COLO668 (cell line): ENCODE measurements at regions not wholly inside any gene's neighbourhood (a gene's known extent, or its start where the extent isn't known, plus 50 kb on each side); places are given as distances from the start of the nearest gene placed in this dataset.

ENCODE experiments used
- DNase-seq: peaks from one replicate; lab custom pipeline; 2025; ENCODE audit not compliant: unreplicated experiment; lab: John Stamatoyannopoulos, UW

DNA sequence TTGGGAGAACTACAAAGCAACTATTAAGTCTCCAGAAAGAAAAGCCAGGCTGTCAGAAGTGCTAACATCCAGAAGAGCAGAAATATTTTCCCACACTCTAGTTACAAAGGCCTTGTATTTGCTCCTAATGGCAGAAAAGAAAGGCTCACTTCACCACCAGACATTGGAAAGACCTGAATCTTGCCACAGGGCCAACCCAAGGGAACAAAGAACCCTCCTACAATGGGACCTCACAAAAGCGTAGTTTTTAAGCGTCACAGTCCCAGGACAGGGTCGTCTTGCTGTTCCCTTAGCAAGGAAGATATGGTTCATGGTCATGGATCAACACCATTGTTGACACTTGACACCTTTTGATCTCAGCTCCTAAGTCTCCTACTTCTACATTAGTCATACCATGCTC is 119.1 kb downstream of the RPS29 start:
- no peak for DNase-seq

DNA sequence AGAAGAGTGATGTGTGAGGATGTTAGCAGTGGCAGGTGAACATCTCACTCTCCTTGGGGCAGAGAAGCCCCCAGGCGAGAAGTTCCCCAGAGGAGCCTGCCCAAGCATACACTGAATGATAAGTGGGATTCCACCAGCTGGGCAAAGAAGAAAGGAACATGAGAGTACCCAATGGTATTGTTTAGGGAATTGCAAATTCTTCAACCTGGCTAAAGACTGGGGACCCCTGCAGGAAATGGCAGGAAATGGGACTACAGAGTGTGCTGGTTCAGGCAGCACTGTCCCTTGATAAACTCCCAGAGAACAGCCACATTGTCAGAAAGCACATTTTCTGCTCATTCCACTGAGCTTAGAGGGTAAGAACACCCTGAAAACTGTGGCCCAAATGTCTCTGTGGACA is 121.3 kb downstream of the RPS29 start:
- DNase-seq = no peak

DNA sequence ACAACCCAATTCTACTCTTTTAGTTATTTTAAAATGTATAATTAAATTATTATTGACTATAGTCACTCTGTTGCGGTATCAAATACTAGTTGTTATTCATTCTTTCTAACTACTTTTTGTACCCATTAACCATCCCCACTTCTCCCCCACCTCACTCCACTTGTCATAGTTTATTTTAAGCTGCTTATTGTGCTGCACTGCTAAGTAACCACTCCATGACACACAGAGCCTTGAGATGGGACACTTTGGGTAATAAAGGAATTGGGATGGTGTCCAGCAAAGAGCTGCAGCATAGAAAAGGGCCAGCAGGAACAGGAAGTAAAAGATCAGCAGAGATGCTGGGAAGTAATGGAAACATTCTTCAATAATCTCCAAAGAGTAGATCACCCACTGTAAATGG is 123.0 kb downstream of the RPS29 start:
- no peak for DNase-seq

DNA sequence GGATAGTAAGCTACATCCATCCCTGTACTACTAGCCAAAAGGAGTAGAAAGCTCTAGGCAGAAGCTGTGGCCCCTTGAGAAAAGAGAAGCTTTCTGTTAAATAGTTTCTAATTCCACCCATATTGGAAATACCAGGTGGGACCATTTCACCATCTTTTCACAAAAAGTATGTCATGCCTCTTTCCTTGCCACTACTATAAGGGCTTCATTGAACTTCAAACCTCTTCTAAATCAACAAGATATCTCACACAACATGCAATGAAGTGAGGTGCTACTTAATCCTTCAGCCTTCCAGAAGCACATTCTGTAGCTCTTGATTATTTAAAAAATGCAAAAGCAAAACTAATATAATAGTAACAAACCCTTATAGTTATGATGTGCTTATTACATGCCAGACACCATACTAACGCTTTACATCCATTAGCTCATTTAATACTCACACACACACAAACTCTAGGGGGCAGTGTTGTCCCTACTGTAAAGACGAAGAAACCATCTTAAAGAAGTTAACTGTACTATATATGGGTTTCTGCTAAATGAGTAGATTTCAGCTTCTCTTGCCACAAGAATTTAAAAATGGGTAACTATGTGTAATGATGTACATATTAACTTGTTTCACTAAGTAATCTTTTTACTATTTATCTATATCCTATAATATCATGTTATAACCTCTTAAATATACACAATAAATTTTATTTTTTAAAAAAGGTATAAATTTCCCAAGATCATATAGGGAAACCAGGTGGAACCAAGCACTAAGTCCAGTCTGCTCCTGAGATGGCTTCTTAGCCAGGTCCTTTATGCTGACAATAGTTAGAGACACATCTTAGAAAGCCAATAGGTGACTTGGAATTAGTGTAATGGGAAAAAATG is 124.4 kb downstream of the RPS29 start:
- peak; percentile 55 for DNase-seq

DNA sequence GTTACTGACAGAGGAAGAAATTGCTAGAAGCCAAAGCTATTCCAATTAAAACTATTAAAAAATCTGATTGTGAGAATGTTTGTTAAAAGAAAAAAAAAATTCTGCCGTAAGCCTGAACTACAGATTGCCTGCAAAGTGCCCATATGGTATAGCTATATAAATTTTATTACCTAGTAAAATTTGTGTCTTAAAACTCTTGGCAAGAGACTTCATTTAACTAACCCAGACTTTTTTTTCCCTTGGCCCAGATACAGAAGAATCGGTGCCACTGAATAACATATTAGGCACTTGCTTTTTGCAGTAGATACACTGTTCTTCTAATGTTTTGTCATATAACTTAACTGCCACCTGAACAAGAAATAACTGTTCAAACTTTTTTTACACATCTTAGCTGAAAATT is 125.5 kb downstream of the RPS29 start:
- no peak for DNase-seq

DNA sequence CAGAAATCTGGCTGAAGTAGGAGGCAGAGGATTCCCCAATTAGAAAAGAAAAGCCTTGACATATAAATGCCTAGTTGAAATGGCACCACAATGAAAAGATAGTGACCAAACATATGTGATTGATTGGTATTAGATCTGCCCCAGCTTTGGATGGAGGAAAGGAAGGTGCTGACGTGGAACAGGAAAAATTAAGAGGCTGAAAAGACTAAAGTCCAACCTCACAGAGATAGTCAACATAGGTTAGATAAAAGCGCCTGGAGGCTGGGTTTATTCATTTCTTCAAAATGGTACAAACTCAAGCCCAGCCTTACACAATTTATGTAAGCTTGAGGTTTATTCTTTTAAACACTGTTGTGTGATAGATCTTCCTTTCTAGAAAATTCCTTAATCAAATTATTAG is 129.6 kb downstream of the RPS29 start:
- DNase-seq = no peak

DNA sequence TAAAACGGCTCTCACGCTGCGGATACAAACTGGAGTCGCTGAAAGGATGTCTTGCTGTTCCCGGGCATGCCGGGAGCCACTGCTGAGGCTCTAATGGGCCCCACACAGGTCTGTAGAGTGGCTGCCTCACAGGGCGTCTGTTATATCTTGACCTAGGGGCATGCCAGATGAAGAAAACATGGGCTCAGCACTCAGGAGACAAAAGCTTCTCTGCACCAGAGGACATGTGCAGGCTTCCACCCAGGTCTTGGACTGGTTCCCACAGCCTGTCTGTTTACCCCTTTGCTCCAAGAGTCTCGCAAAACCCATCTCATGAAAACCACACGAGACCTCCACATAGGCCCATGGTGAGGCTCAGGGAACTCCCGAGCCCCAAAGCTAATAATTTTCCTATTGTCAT is 134.2 kb downstream of the RPS29 start:
- no peak for DNase-seq

DNA sequence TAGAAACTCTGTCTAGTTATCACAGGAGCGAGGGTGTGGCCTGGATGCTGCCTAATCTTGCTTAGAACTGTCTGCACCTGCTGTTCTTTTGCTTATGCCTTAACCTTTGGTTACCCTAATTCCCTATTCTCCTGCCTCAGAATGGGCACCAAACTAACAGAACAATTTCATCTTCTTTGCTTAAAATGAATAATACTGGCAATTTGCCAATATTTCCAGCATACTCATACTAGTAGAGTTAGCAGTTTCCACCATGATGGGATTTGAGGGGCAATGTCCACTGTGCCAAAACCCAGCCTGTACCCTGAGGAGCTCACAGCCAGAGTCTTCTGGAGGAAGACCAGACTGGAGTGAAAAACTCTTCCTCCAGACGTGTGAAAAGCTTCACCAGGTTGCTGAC is 136.4 kb downstream of the RPS29 start:
- no peak for DNase-seq

DNA sequence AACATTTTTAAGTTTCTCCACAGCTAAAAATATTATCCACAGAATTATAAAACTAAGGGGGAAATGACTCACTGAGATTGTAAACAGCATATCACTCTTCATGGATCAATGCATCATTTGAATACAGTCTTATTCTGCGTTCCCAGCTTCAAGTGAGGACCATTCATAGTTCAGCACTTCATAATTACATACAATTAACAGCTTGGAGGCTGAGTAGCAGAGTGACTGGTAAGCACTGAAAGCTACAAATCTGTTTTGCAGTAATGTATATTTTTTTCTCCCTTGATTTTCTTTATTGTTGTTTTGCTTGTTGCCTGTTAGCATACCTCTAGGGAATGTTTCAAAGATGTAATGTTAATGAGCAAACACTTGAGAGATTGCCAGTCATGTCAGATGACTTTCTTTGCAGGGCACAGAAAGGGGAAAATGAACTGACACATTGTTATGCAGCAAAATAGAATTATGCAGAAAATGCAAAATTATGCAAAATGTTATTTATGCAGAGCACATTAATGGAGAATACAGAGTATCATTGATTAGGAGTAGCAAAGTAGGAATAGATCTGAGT is 138.6 kb downstream of the RPS29 start:
- DNase-seq = no peak

DNA sequence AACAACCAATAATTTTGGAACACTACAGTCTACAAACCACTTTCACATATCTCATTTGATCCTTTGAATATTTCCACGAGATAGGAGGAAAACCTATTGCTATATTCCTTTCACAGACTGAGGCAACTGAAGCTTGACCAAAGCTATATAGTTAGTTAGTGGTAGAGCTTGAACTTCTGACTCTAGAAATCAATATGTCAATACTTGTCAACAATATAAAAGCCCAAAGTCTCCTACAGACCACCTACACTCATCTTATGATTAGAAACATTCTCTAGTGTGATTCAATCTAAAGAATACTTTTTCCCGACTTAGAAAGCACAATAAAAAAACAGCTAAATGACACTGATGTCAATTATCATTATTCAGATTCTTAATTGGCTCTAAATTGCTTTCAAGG is 139.4 kb downstream of the RPS29 start:
- no peak for DNase-seq

DNA sequence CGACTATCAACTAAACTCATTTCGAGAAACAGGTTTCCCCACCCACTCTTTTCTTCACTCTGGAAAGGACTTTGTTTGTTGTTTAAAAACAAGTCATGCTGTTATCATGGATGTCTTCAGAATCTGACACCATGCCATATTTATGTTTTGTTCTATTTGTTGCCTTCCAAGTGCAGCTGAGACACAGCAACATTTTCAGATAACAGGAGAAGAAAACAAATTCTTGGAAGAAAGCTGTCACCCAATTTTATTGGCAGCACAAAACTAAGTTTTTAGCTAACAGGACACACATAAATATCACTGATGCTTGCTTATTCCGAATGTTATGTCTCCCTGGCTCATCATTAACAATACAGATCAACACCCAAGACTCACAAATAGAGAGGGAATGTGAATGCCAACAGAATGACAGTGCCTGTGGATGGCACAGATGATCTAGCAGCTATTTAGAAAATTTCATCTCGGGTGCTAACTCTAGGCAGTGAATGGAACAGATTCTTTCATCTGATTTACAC is 147.9 kb downstream of the RPS29 start:
- DNase-seq = no peak

DNA sequence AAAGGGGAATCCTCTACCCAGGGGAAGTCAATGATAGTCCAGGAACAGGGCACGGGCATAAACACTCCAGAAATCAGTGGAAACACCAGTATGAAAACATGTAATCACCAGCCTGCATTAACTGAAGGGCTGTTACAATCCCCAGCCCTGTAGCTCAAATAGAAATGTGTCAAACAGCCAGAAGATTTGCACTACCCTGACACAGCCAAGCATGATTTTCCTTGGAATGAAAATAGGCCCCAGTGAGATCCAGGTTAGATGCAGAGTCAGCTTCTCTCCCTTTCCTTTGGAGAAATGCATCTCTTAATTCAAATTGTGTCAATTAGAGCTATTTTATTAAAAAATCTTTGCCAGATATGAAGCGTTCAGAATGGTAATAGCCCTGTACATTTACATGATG is 158.1 kb downstream of the RPS29 start:
- no peak for DNase-seq

DNA sequence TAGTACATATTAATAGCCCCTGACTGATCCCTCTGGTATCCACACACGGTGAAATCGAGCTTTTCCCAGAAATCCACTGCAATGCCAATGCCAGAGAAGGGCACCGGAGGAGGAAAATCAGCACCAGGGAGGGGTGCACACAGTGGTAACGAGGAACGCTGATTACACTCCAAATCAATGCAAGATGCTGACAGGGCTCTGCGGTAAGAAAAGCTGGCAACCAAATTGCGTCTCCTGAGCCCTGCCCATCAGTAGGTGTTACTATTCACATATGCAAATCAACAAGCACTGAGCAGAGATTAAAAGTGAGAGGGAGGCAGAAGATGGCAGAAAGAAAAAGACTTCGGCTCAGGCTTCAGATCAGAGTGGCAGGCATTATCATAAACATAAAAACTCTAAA is 159.1 kb downstream of the RPS29 start:
- DNase-seq = no peak

DNA sequence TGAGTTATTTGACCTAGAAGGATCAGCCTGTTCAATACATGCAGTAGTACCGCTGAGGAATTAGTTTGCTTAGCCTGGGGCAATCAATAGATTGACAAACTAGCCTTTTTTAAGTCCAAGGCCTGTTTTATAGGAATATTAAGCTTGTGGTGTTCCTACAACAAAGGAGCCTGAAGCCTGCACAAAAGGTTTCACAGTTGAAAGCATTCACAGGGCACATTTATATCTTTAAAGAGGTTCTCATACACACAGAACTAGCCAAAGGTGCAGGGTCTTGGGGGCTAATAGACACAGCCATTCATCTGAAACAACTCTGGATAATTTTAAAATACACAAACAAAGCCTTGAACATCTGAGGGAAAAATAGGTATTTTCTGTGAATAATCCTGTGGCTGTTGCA is 160.3 kb downstream of the RPS29 start:
- no peak for DNase-seq

DNA sequence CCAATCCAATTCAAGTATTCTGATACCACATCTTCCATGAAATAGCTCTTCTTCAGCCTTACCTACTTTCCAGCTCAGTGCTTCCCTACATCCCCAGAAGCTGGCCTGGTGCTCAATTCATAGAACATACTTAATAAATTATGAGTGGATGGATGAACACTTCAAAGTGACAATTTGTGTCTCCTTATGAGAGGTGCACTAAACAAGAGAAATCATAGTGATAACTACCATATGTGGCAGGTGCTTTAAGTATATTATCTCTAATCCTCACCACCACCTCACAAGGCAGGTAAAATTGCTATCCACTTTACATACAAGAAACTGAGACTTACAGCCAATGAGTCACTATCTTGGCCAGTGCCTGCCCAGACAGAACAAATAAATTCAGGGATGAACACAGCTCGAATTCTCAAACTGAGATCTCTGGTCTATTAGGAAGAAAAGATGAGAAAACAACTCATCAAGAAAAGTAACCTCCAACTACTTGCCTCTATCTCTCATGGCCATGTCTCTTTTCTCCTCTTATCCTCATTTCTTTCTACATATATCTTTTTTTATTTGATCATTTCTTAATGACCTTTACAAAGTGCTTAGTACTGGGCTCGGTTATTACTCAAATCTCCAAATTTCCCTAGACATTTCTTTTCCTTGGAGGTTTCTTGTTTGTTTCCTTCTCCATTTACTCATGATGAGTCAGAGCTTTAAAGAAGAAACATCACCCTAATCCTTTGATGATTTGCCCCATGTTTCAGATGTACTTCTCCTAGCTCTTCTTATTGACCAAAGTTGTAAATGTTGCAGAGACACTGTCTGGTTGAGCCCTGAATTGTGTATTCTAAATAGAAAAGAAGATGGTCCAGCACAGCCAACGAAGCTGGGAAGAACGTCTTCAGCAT is 161.5 kb downstream of the RPS29 start:
- DNase-seq = no peak

DNA sequence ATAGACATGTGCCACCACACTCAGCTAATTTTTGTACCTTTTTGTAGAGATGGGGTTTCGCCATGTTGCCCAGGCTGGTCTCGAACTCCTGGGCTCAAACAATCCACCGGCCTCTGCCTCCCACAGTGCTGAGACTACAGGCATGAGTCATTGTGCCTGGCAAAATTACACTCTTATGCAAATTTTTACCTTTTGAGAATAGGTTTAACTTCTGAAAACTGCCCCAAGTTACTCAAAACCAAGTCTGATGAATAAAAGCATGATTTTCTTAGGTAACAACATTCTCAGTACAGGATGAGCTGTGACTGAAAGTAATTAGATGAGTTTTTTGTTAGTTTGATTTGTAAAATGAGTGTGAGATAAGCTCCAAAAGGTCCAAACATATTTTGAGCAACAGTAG is 166.0 kb downstream of the RPS29 start:
- DNase-seq = no peak

DNA sequence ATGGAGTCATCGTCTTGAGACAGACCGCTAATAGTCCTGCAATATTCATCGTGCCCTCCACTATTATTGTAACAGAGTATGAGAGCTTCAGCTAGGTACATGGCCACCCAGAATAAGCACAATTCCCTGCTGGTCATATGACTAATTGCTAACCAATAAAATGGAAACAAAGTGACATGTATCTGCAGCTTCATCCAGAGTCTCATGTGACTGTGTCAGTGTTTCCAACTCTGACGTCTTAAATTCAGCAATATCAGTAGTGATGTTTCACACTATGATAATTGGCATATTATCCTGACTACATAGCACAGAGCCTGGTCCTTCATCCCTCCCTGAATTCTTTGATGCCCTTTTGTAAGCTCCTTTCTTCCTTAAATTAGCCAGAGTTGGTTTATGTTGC is 167.4 kb downstream of the RPS29 start:
- no peak for DNase-seq

DNA sequence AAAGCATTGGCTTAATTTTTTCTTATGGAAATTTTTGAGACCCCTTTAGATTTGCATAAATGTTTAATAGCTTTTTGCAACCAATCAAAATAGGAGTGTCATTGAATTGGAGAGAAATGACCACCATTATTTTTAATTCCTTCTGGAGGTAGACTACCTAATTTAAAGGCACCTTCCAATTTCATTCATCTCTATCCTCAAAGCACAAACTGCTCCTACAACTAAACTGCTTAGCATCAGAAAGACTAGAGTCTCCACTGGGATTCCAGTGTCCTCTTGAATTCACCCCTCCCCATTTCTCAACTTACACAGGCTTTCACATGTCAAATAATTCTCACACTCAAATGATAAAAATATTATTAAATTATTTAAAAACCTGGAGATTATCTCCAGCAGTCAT is 168.4 kb downstream of the RPS29 start:
- DNase-seq = no peak

DNA sequence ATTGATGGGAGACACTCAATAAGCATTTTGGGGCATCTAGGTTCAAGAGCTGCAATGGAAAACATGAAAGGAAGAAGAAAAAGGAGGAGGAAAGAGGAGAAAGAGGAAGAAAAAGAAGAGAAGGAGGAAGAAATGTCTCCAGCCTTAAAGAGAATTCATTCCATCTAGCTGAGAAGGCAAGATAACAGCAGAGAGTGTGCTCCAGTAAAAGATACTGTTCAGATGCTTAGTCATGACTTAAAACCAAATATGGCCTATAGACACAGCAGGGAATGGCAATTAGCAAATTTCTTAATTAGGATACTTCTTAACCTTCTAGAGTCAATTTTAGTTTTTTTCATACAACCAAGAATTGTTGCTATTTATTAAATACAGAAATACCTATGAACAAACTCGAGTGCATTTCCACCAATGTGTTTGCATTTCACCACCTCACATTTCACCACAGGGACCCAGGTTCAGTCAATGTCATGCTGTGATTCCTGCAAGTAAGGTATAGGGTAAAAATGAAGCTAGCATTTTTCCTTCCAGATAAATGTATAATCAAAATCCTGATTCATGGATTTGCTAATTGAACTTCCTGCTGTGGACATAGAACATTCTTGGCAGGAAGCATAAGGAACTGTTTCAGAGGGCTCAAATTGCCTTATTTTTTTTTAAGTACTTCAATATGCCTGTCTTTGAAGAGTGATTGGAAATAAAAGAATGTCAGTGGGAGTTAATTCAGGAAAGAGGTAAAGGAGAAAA is 177.8 kb downstream of the RPS29 start:
- DNase-seq = no peak

DNA sequence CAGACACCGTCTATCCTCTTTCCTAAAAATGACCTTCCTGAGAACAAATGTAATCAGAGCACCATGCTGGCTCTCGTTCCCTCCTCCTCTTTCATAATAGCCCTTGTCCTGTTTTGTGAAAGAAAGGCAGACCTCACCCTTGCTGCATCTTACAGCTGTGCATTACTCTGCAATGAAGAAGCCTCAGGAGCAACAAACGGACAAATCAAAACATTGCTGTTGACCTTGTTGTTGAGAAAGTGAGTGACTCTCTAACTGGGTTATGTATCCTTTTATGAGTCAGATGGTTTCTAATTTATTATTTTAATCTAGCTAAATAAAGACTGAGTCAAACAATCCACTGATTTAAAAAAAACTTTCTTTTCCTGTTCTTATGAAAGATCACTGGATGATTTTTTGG is 180.9 kb downstream of the RPS29 start:
- no peak for DNase-seq

DNA sequence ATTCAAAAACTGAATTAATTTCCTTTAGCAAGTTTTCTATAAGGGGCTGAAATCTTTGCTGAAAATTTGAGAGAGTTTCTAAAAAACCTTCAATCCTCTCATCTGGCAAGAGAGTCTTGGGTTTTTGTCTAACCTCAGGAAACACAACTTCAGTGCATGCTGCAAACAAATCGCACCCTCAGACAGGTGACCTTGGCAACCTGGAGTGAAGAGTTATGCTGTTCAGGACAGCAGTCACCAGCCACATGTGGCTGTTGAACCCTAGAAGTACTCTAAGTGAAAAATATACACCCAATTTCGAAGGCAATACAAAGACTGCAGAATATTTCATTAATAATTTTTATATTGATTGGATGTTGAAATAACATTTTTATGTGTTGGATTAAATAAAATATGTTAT is 184.8 kb downstream of the RPS29 start:
- no peak for DNase-seq
